ENCODE measurements at regions not wholly inside any gene's neighbourhood (a gene's known extent, or its start where the extent isn't known, plus 50 kb on each side); places are given as distances from the start of the nearest gene placed in this dataset.
"Not testable (repeated sequence)": the region's sequence is repeated elsewhere in the genome, so short reads cannot be mapped to it uniquely, and the experiment has no call there.

- peak; percentile 26 for DNase-seq
Measured at GRCh38 chr3:23116081-23116837, 86.9 kb upstream of the UBE2E2 start.

- no peak for DNase-seq
Measured at GRCh38 chr3:23117856-23118255, 85.3 kb upstream of the UBE2E2 start.

DNA sequence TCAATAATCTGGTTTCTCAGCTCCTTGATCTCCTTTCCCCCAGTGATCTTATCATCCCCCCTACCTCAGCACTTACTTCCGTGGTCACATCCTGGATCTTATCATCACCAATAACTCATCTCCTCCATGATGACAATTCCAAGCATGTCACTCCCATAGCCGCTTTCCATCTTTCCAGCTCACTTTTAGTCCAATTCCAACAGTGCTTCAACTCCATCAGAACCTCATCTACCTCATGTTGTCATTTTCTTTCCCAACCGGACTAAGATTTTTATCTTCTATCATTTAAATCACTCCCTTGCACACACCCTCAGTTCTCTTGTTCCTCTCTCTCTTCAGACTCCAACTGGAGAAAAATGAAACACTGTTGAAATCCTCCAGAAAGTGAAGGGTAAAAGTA lies 75.9 kb upstream of the UBE2E2 start:
- no peak for DNase-seq

- no peak for DNase-seq
Measured at GRCh38 chr3:23128655-23129054, 74.5 kb upstream of the UBE2E2 start.

- no peak for DNase-seq
Measured at GRCh38 chr3:23129117-23129516, 74.0 kb upstream of the UBE2E2 start.

GRCh38 chr3:23129817-23130216 lies 73.3 kb upstream of the UBE2E2 start:
- no peak for DNase-seq

- DNase-seq, result no peak
Measured at GRCh38 chr3:23130406-23130805, 72.7 kb upstream of the UBE2E2 start.

- DNase-seq, result no peak
Measured at GRCh38 chr3:23135026-23135785, 67.9 kb upstream of the UBE2E2 start.

GRCh38 chr3:23136054-23136453 lies 67.1 kb upstream of the UBE2E2 start:
- DNase-seq, result no peak

DNA sequence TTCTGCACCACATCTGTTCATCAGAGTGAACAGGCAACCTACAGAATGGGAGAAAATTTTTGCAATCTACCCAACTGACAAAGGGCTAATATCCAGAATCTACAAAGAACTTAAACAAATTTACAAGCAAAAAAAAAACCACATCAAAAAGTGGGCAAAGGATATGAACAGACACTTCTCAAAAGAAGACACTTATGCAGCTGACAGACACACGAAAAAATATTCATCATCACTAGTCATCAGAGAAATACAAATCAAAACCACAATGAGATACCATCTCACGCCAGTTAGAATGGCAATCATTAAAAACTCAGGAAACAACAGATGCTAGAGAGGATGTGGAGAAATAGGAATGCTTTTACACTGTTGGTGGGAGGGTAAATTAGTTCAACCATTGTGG lies 59.1 kb upstream of the UBE2E2 start:
- DNase-seq, result not testable (repeated sequence)

- no peak for DNase-seq
Measured at GRCh38 chr3:23146163-23146562, 57.0 kb upstream of the UBE2E2 start.

- DNase-seq, result no peak
Measured at GRCh38 chr3:23152989-23153388, 50.1 kb upstream of the UBE2E2 start.
